HepG2 (cell line): ENCODE measurements at regions not wholly inside any gene's neighbourhood (a gene's known extent, or its start where the extent isn't known, plus 50 kb on each side); places are given as distances from the start of the nearest gene placed in this dataset.

Experiments used
- ARID3A ChIP-seq: IDR thresholded peaks from 2 replicates; pipeline ENCODE4 v1.6.1; 2012; ENCODE audit warnings: low read depth, low read length, improper control_type of control experiment
- CEBPB ChIP-seq: IDR thresholded peaks from 2 replicates; pipeline ENCODE4 v1.6.1; 2011; ENCODE audit warnings: low read depth, low read length, improper control_type of control experiment, borderline replicate concordance
- FOXJ3 ChIP-seq: sonication (generic); formaldehyde crosslinking; IDR thresholded peaks from 2 replicates; pipeline ENCODE4 v1.4.0; 2020; ENCODE audit warnings: missing genetic modification reagents, mild to moderate bottlenecking, borderline replicate concordance
- KAT8 ChIP-seq: IDR thresholded peaks from 2 replicates; pipeline ENCODE4 v1.6.1; 2016; ENCODE audit warnings: missing genetic modification reagents, missing compliant biosample characterization
- SATB2 ChIP-seq: sonication (generic); formaldehyde crosslinking; IDR thresholded peaks from 2 replicates; pipeline ENCODE4 v1.5.0; 2020; ENCODE audit warnings: missing genetic modification reagents
- YY1 ChIP-seq: IDR thresholded peaks from 2 replicates; pipeline ENCODE4 v1.6.1; 2011; ENCODE audit warnings: low read length, low read depth, moderate library complexity, mild to moderate bottlenecking; ENCODE audit not compliant: insufficient read depth, insufficient replicate concordance
- ZNF558 ChIP-seq: sonication (generic); formaldehyde crosslinking; IDR thresholded peaks from 2 replicates; pipeline ENCODE4 v1.9.0; 2022; ENCODE audit warnings: mild to moderate bottlenecking, missing genetic modification reagents, borderline replicate concordance
- TF ChIP-seq, protein P1 (sequence below): sonication (generic); formaldehyde crosslinking; IDR thresholded peaks from 2 replicates; pipeline ENCODE4 v1.4.0; 2020; ENCODE audit warnings: missing genetic modification reagents
- TF ChIP-seq, protein P2 (sequence below): sonication (generic); formaldehyde crosslinking; IDR thresholded peaks from 2 replicates; pipeline ENCODE4 v1.8.0; 2022; ENCODE audit warnings: mild to moderate bottlenecking, missing genetic modification reagents
- TF ChIP-seq, protein P3 (sequence below): sonication (generic); formaldehyde crosslinking; IDR thresholded peaks from 2 replicates; pipeline ENCODE4 v1.4.0; 2020; ENCODE audit warnings: mild to moderate bottlenecking, missing genetic modification reagents

DNA sequence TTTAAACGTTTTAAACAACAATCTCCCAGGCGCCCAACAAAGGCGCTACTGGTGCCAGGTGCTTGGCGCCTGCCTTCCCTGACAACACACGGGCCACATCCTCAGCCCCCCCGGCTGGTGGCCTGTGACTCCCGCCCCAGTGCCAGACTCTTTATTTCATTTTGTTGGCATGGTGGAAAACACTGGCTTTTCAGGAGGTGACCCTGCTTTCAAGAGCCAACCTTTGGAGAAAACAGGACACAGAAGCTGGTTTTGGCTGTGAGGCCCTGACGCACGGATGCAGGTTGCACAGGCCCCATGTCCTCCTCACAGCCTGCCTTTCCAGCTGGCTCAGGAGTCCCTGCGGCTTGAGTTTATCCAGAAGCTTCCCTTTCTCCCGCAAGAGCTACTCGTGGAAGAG, 100.0 kb downstream of the METRNL start:
- TF ChIP-seq CEBPB = no peak
- TF ChIP-seq, protein P1, sequence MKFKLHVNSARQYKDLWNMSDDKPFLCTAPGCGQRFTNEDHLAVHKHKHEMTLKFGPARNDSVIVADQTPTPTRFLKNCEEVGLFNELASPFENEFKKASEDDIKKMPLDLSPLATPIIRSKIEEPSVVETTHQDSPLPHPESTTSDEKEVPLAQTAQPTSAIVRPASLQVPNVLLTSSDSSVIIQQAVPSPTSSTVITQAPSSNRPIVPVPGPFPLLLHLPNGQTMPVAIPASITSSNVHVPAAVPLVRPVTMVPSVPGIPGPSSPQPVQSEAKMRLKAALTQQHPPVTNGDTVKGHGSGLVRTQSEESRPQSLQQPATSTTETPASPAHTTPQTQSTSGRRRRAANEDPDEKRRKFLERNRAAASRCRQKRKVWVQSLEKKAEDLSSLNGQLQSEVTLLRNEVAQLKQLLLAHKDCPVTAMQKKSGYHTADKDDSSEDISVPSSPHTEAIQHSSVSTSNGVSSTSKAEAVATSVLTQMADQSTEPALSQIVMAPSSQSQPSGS (CRISPR knock-in tag) = no peak
- TF ChIP-seq, protein P2, sequence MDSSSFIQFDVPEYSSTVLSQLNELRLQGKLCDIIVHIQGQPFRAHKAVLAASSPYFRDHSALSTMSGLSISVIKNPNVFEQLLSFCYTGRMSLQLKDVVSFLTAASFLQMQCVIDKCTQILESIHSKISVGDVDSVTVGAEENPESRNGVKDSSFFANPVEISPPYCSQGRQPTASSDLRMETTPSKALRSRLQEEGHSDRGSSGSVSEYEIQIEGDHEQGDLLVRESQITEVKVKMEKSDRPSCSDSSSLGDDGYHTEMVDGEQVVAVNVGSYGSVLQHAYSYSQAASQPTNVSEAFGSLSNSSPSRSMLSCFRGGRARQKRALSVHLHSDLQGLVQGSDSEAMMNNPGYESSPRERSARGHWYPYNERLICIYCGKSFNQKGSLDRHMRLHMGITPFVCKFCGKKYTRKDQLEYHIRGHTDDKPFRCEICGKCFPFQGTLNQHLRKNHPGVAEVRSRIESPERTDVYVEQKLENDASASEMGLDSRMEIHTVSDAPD = no peak
- TF ChIP-seq, protein P3, sequence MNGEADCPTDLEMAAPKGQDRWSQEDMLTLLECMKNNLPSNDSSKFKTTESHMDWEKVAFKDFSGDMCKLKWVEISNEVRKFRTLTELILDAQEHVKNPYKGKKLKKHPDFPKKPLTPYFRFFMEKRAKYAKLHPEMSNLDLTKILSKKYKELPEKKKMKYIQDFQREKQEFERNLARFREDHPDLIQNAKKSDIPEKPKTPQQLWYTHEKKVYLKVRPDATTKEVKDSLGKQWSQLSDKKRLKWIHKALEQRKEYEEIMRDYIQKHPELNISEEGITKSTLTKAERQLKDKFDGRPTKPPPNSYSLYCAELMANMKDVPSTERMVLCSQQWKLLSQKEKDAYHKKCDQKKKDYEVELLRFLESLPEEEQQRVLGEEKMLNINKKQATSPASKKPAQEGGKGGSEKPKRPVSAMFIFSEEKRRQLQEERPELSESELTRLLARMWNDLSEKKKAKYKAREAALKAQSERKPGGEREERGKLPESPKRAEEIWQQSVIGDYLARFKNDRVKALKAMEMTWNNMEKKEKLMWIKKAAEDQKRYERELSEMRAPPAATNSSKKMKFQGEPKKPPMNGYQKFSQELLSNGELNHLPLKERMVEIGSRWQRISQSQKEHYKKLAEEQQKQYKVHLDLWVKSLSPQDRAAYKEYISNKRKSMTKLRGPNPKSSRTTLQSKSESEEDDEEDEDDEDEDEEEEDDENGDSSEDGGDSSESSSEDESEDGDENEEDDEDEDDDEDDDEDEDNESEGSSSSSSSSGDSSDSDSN = no peak
- TF ChIP-seq SATB2 = no peak
- no peak for TF ChIP-seq KAT8 (CRISPR knock-in tag)
- no peak for TF ChIP-seq ARID3A
- no peak for TF ChIP-seq ZNF558 (CRISPR knock-in tag)
- TF ChIP-seq FOXJ3 (CRISPR knock-in tag) = no peak
- TF ChIP-seq YY1 = no peak
